HepG2 (cell line): ENCODE measurements at regions not wholly inside any gene's neighbourhood (a gene's known extent, or its start where the extent isn't known, plus 50 kb on each side); places are given as distances from the start of the nearest gene placed in this dataset.

Experiments used
- ATAC-seq: fragments of 200-7000 bp; cut with Tn5 transposase; 3 replicates; pipeline ENCODE4 v1.9.1; 2020; ENCODE audit warnings: mild to moderate bottlenecking, moderate library complexity
- BruUV-seq: library from RNA; stranded (reverse); fragments of 400-500 nt; replicated peaks from 2 replicates; lab custom pipeline; 2021; lab: Mats Ljungman, UMichigan
- CTCF ChIA-PET: fragments of 300-600 bp; formaldehyde crosslinking; extraction: SDS; loops from one replicate; lab custom pipeline; 2021; ENCODE audit warnings: low total read pairs, inconsistent platforms, low intra/inter-chr PET ratio; lab: Yijun Ruan, JAX
- POLR2A ChIA-PET: fragments of 350-600 bp; sonication (Branson Sonifier 250); formaldehyde crosslinking; loops from one replicate; lab custom pipeline; 2020; ENCODE audit warnings: antibody characterized with exemption, inconsistent platforms; lab: Yijun Ruan, JAX
- DNase-seq: peaks from one replicate; pipeline ENCODE4 v3.0.0-alpha.2; 2015; ENCODE audit warnings: low spot score
- FAIRE-seq: peaks from 3 replicates; lab custom pipeline; 2011; peaks lifted over from hg19 to GRCh38; lab: Jason Lieb, UNC
- H2AFZ ChIP-seq: one replicate; pipeline ENCODE4 v1.6.1; 2011; ENCODE audit warnings: low read length, inconsistent platforms
- H3K27ac ChIP-seq: fragments of 300-600 bp; 3 replicates; pipeline ENCODE4 v1.8.0; 2011; ENCODE audit warnings: mixed run types, mild to moderate bottlenecking, mixed read lengths, low read length, inconsistent platforms; ENCODE audit not compliant: insufficient read depth; ENCODE audit errors: extremely low read length
- H3K27me3 ChIP-seq, 2 experiments: fragments of 200-600 bp in 1 of 2; 2 replicates in 1 of 2; 3 replicates in 1 of 2; pipeline versions ENCODE4 v1.6.0 to v1.8.0; 2011; ENCODE audit warnings: low read length in 2 of 2, mild to moderate bottlenecking in 2 of 2, moderate library complexity in 2 of 2, inconsistent platforms in 1 of 2; ENCODE audit not compliant: insufficient read depth in 2 of 2, control insufficient read depth in 1 of 2
- H3K36me3 ChIP-seq, 2 experiments: fragments of 200-600 bp in 1 of 2; replicated peaks in 1 of 2; 2 replicates in 1 of 2; 3 replicates in 1 of 2; pipeline versions ENCODE4 v1.5.1 to v1.8.0; 2011; ENCODE audit warnings: low read length in 2 of 2, inconsistent platforms in 1 of 2; ENCODE audit not compliant: insufficient read depth in 2 of 2, control insufficient read depth in 1 of 2
- H3K4me1 ChIP-seq: 2 replicates; pipeline ENCODE4 v1.5.1; 2012; ENCODE audit warnings: low read length, inconsistent platforms; ENCODE audit not compliant: insufficient read depth
- H3K4me2 ChIP-seq: 2 replicates; pipeline ENCODE4 v1.6.0; 2011; ENCODE audit warnings: low read depth, low read length, inconsistent platforms
- H3K4me3 ChIP-seq, 3 experiments: fragments of 200-600 bp in 1 of 3; sonication (generic), shearing (Covaris generic) in 1 of 3; replicated peaks in 1 of 3; 2 replicates each; pipeline ENCODE4 v1.5.1; 2011 to 2016; ENCODE audit warnings: low read length in 3 of 3, inconsistent platforms in 2 of 3, low read depth in 2 of 3, mild to moderate bottlenecking in 2 of 3, control low read depth in 1 of 3, mixed read lengths in 1 of 3; ENCODE audit not compliant: insufficient read depth in 1 of 3
- H3K79me2 ChIP-seq: one replicate; pipeline ENCODE4 v1.6.1; 2011; ENCODE audit warnings: low read length, inconsistent platforms; ENCODE audit not compliant: insufficient read depth
- H3K9ac ChIP-seq: 2 replicates; pipeline ENCODE4 v1.6.0; 2011; ENCODE audit warnings: mild to moderate bottlenecking, low read depth, low read length, inconsistent platforms; ENCODE audit not compliant: insufficient read depth
- H3K9me3 ChIP-seq: 2 replicates; pipeline ENCODE4 v1.5.1; 2012; ENCODE audit warnings: mild to moderate bottlenecking, low read length
- H4K20me1 ChIP-seq: 2 replicates; pipeline ENCODE4 v1.6.0; 2011; ENCODE audit warnings: inconsistent platforms, mild to moderate bottlenecking, low read length, moderate library complexity; ENCODE audit not compliant: insufficient read depth
- CENPBD1 ChIP-seq: sonication (generic); formaldehyde crosslinking; IDR thresholded peaks from 2 replicates; pipeline ENCODE4 v1.8.0; 2022; ENCODE audit warnings: missing genetic modification reagents, low read depth, mild to moderate bottlenecking, borderline replicate concordance
- ERF ChIP-seq: IDR thresholded peaks from 2 replicates; pipeline ENCODE4 v1.6.1; 2018; ENCODE audit warnings: missing biosample characterization, missing genetic modification reagents
- HDAC2 ChIP-seq: sonication (generic); formaldehyde crosslinking; IDR thresholded peaks from 2 replicates; pipeline ENCODE4 v1.4.0; 2020; ENCODE audit warnings: missing genetic modification reagents
- KLF11 ChIP-seq: IDR thresholded peaks from 2 replicates; pipeline ENCODE4 v1.6.1; 2016; ENCODE audit warnings: missing compliant biosample characterization
- KLF16 ChIP-seq, 2 experiments: sonication (generic) in 1 of 2; formaldehyde crosslinking in 1 of 2; IDR thresholded peaks; 2 replicates each; pipeline versions ENCODE4 v1.6.1 to v1.8.0; 2016 to 2023; ENCODE audit warnings: missing genetic modification reagents in 2 of 2, missing compliant biosample characterization in 1 of 2
- MEIS1 ChIP-seq: sonication (generic); formaldehyde crosslinking; IDR thresholded peaks from 2 replicates; pipeline ENCODE4 v1.9.0; 2021; ENCODE audit warnings: mild to moderate bottlenecking, missing genetic modification reagents, moderate library complexity, borderline replicate concordance
- NCOA2 ChIP-seq: sonication (generic); formaldehyde crosslinking; IDR thresholded peaks from 2 replicates; pipeline ENCODE4 v1.8.0; 2022; ENCODE audit warnings: inconsistent platforms
- POLR2G ChIP-seq: fragments of 200-400 bp; formaldehyde crosslinking; IDR thresholded peaks from 2 replicates; pipeline ENCODE4 v1.6.1; 2018; ENCODE audit warnings: mild to moderate bottlenecking, low read depth, low read length, moderate library complexity
- SAP130 ChIP-seq: IDR thresholded peaks from 2 replicates; pipeline ENCODE4 v1.6.1; 2016; ENCODE audit warnings: low read depth
- SMAD9 ChIP-seq: sonication (generic); formaldehyde crosslinking; IDR thresholded peaks from 2 replicates; pipeline ENCODE4 v1.5.1; 2020; ENCODE audit warnings: mild to moderate bottlenecking, missing genetic modification reagents
- ZNF34 ChIP-seq: sonication (generic); formaldehyde crosslinking; IDR thresholded peaks from 2 replicates; pipeline ENCODE4 v1.4.0; 2020; ENCODE audit warnings: mild to moderate bottlenecking, missing genetic modification reagents, borderline replicate concordance
- ZNF382 ChIP-seq: sonication (generic); formaldehyde crosslinking; IDR thresholded peaks from 2 replicates; pipeline ENCODE4 v1.5.0; 2020; ENCODE audit warnings: missing genetic modification reagents, mild to moderate bottlenecking, borderline replicate concordance
- ZNF629 ChIP-seq: sonication (generic); formaldehyde crosslinking; conservative IDR thresholded peaks from 2 replicates; pipeline ENCODE4 v1.5.0; 2020; ENCODE audit warnings: missing genetic modification reagents
- ZNF75D ChIP-seq: sonication (generic); formaldehyde crosslinking; IDR thresholded peaks from 2 replicates; pipeline ENCODE4 v1.8.1; 2023; ENCODE audit warnings: missing genetic modification reagents, mild to moderate bottlenecking, borderline replicate concordance
- WGBS: methylation state at CpG from one replicate; pipeline ENCODE4 v1.1.6; 2017; ENCODE audit warnings: low lambda C conversion rate; 5-methylcytosine and 5-hydroxymethylcytosine counted together
- in situ Hi-C: cut with HindIII; loops from 2 replicates; pipeline ENCODE4 v1.10.0; 2017; ENCODE audit warnings: low pct_unique_long_range_greater_than_20kb; ENCODE audit not compliant: extremely low pct_ligation_motif_present
- intact Hi-C: fragments of 100-400 bp; cut with micrococcal nuclease; formaldehyde crosslinking; loops from one replicate; pipeline ENCODE4 v1.10.0; 2022; ENCODE audit not compliant: unreplicated experiment

DNA sequence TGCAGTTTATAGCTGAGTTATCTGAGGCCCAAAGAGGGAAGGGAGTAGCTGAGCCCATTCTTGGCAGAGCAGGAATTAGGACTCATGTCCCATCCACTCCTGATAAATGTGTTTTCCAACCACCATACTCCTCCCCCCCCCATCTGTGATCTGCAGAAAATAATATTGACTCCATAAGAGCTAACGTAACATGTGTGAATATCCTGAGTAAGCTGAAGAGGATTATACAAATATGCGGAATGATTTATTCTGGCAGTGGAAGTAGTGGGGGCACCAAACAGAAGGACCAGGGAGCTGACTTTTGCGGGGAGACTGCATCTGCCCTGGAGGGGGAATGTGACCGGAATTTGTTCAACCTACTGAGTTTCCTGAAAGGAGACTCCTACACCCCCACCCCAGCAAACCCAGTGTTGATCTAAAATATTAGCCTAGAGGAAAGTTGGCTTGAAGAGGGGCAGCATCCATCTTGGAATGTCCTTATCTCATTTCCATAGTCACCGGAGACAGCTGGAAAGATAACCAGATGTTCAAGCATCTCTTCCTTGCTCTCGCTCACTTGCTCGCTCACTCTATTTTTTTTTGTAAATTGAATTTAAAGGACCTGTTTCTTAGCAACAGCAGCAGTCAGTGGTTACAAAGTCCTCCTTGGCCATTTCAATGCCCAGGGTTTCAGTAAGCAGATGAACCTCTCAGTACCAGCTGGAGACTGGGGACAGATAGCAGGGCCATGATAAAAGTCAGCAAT lies 114.7 kb downstream of the RPS24 start:
- Histone ChIP-seq H3K9ac (no peak overlapping the region), H3K36me3 (no peaks in the 10 kb centered on the region), H3K4me2 (no peak overlapping the region), H3K79me2 (no peaks in the 10 kb centered on the region), H4K20me1 (no peaks in the 10 kb centered on the region), H3K4me1 (no peaks in the 10 kb centered on the region), H3K27ac (no peak overlapping the region), H3K4me3 (no peak overlapping the region), H3K9me3 (no peaks in the 10 kb centered on the region), H2AFZ (no peak overlapping the region), H3K27me3 (peaks cover 0 to 1% of the 10 kb centered on the region in 2 experiments; a peak in 2 of 5 replicates)
- BruUV-seq, result no TSS peak
- ChIA-PET CTCF (no interaction called here), POLR2A (no interaction called here)
- ATAC-seq, result no peak
- WGBS, result 70% methylated on average over 7 of the region's 7 CpGs
- TF ChIP-seq ZNF75D, result no peak
- TF ChIP-seq ZNF629 (CRISPR knock-in tag), result no peak
- TF ChIP-seq CENPBD1, result no peak
- TF ChIP-seq ERF (CRISPR knock-in tag), result no peak
- no peak for TF ChIP-seq SAP130 (CRISPR knock-in tag)
- TF ChIP-seq KLF16 (CRISPR knock-in tag; IDR thresholded peaks at IDR 0.05), result no peak
- TF ChIP-seq SMAD9 (CRISPR knock-in tag), result no peak
- no peak for TF ChIP-seq MEIS1
- no peak for TF ChIP-seq NCOA2 (CRISPR knock-in tag)
- TF ChIP-seq ZNF34, result no peak
- no peak for TF ChIP-seq ZNF382 (CRISPR knock-in tag)
- no peak for TF ChIP-seq KLF11 (CRISPR knock-in tag)
- TF ChIP-seq HDAC2 (CRISPR knock-in tag), result no peak
- TF ChIP-seq POLR2G, result no peak
- intact Hi-C loops, result no loop called here
- FAIRE-seq, result no peak
- DNase-seq, result no peak
- in situ Hi-C loops, result no loop called here
